HCT116 (cell line): ENCODE measurements at regions not wholly inside any gene's neighbourhood (a gene's known extent, or its start where the extent isn't known, plus 50 kb on each side); places are given as distances from the start of the nearest gene placed in this dataset.

Source experiments
- ATAC-seq: fragments of 200-7000 bp; cut with Tn5 transposase; 2 replicates; pipeline ENCODE4 v1.9.1; 2020; ENCODE audit warnings: mild to moderate bottlenecking, moderate library complexity
- BruUV-seq: library from RNA; stranded (reverse); fragments of 400-500 nt; replicated peaks from 2 replicates; lab custom pipeline; 2021; lab: Mats Ljungman, UMichigan
- CTCF ChIA-PET: fragments of 300-600 bp; sonication (Branson Sonifier 250); formaldehyde crosslinking; loops from one replicate; lab custom pipeline; 2021; ENCODE audit warnings: antibody characterized with exemption; lab: Charles Lee
- POLR2A ChIA-PET: fragments of 300-600, 350-600 bp; sonication (Branson Sonifier 250); formaldehyde crosslinking; loops from one replicate; lab custom pipeline; 2021; ENCODE audit warnings: antibody characterized with exemption; lab: Charles Lee
- RAD21 ChIA-PET, 2 experiments: fragments of 300-600 bp; sonication (Branson Sonifier 250); formaldehyde crosslinking; loops; one replicate each; lab custom pipeline; 2023; ENCODE audit warnings: low total read pairs in 2 of 2; ENCODE audit not compliant: uncharacterized antibody in 2 of 2, unreplicated experiment in 2 of 2, low non-redundant PET in 1 of 2; lab: Charles Lee
- DNase-seq: peaks from one replicate; pipeline ENCODE4 v3.0.0-alpha.2; 2010; ENCODE audit warnings: low read depth, low spot score
- H2AFZ ChIP-seq: fragments of 200-600 bp; shearing (Covaris generic), sonication (generic); 2 replicates; pipeline ENCODE4 v1.6.1; 2017; ENCODE audit warnings: low read depth, mixed run types, mixed read lengths, antibody characterized with exemption, low read length; ENCODE audit not compliant: poor library complexity, severe bottlenecking
- H3K27ac ChIP-seq: 2 replicates; pipeline ENCODE4 v1.5.1; 2012; ENCODE audit warnings: low read depth, low read length
- H3K27me3 ChIP-seq: fragments of 200-600 bp; sonication (generic); 2 replicates; pipeline ENCODE4 v1.6.1; 2016; ENCODE audit warnings: mixed run types, low read length, mixed read lengths; ENCODE audit not compliant: insufficient read depth
- H3K36me3 ChIP-seq, 2 experiments: fragments of 200-500 bp in 1 of 2; fragments of 200-600 bp in 1 of 2; sonication (Bioruptor generic) in 1 of 2; sonication (generic) in 1 of 2; 2 replicates each; pipeline versions ENCODE4 v1.5.1 to v1.6.1; 2014 to 2016; ENCODE audit warnings: low read length in 2 of 2, inconsistent platforms in 1 of 2, mixed read lengths in 1 of 2, mixed run types in 1 of 2; ENCODE audit not compliant: insufficient read depth in 2 of 2, control insufficient read depth in 1 of 2
- H3K4me1 ChIP-seq, 2 experiments: fragments of 200-600 bp in 1 of 2; sonication (generic) in 1 of 2; 2 replicates each; pipeline versions ENCODE4 v1.5.1 to v1.6.1; 2012 to 2017; ENCODE audit warnings: low read length in 2 of 2, inconsistent platforms in 1 of 2, mild to moderate bottlenecking in 1 of 2, mixed read lengths in 1 of 2, mixed run types in 1 of 2, moderate library complexity in 1 of 2; ENCODE audit not compliant: insufficient read depth in 2 of 2, control insufficient read depth in 1 of 2
- H3K4me2 ChIP-seq: fragments of 200-600 bp; sonication (generic); 2 replicates; pipeline ENCODE4 v1.6.1; 2017; ENCODE audit warnings: mixed run types, low read length, mixed read lengths
- H3K4me3 ChIP-seq, 2 experiments: fragments of 200-600 bp in 1 of 2; sonication (generic) in 1 of 2; replicated peaks in 1 of 2; 2 replicates each; pipeline ENCODE4 v1.5.1; 2011 to 2016; ENCODE audit warnings: low read length in 2 of 2, control low read depth in 1 of 2, low read depth in 1 of 2, mild to moderate bottlenecking in 1 of 2, mixed read lengths in 1 of 2, mixed run types in 1 of 2
- H3K79me2 ChIP-seq: fragments of 200-600 bp; sonication (generic); 2 replicates; pipeline ENCODE4 v1.6.1; 2017; ENCODE audit warnings: mild to moderate bottlenecking, mixed run types, low read length, moderate library complexity, mixed read lengths; ENCODE audit not compliant: insufficient read depth
- H3K9ac ChIP-seq: fragments of 200-600 bp; sonication (generic); 2 replicates; pipeline ENCODE4 v1.6.1; 2016; ENCODE audit warnings: low read length, mixed read lengths
- H3K9me2 ChIP-seq: fragments of 200-600 bp; sonication (generic), shearing (Covaris generic); 2 replicates; pipeline ENCODE4 v1.6.1; 2017; ENCODE audit warnings: mixed run types, mild to moderate bottlenecking, moderate library complexity; ENCODE audit not compliant: insufficient read depth
- H3K9me3 ChIP-seq, 2 experiments: fragments of 200-500 bp in 1 of 2; fragments of 200-600 bp in 1 of 2; sonication (Bioruptor generic) in 1 of 2; sonication (generic) in 1 of 2; 2 replicates each; pipeline ENCODE4 v1.6.1; 2014 to 2017; ENCODE audit warnings: low read length in 2 of 2, mixed read lengths in 2 of 2, inconsistent platforms in 1 of 2, low read depth in 1 of 2, mild to moderate bottlenecking in 1 of 2, mixed run types in 1 of 2, moderate library complexity in 1 of 2; ENCODE audit not compliant: control insufficient read depth in 1 of 2, insufficient read depth in 1 of 2
- H4K20me1 ChIP-seq: fragments of 200-600 bp; sonication (generic), shearing (Covaris generic); 2 replicates; pipeline ENCODE4 v1.6.1; 2017; ENCODE audit warnings: mixed run types, mild to moderate bottlenecking, moderate library complexity; ENCODE audit not compliant: insufficient read depth
- EZH2phosphoT487 ChIP-seq: fragments of 200-600 bp; IDR thresholded peaks from 2 replicates; pipeline ENCODE4 v1.6.1; 2018; ENCODE audit warnings: antibody characterized with exemption, borderline replicate concordance
- JUND ChIP-seq: IDR thresholded peaks from 2 replicates; pipeline ENCODE4 v1.6.1; 2012
- POLR2A ChIP-seq: IDR thresholded peaks from 2 replicates; pipeline ENCODE4 v1.7.0; 2011; ENCODE audit warnings: borderline replicate concordance; ENCODE audit not compliant: insufficient read depth, insufficient read length; ENCODE audit errors: extremely low read depth
- RAD21 ChIP-seq: IDR thresholded peaks from 2 replicates; pipeline ENCODE4 v1.6.1; 2012; ENCODE audit warnings: low read depth, mild to moderate bottlenecking
- SIN3A ChIP-seq: IDR thresholded peaks from 2 replicates; pipeline ENCODE4 v1.6.1; 2012; ENCODE audit warnings: low read depth
- TCF7L2 ChIP-seq: IDR thresholded peaks from 2 replicates; pipeline ENCODE4 v1.7.0; 2011; ENCODE audit warnings: borderline replicate concordance, inconsistent platforms; ENCODE audit not compliant: insufficient read depth, insufficient read length; ENCODE audit errors: extremely low read depth
- YY1 ChIP-seq: IDR thresholded peaks from 2 replicates; pipeline ENCODE4 v1.6.1; 2011; ENCODE audit warnings: low read length, low read depth, moderate library complexity, mild to moderate bottlenecking; ENCODE audit not compliant: insufficient replicate concordance; ENCODE audit errors: extremely low read depth
- ZNF274 ChIP-seq: fragments of 200-500 bp; sonication (Bioruptor generic); IDR thresholded peaks from 2 replicates; pipeline ENCODE4 v1.6.1; 2014; ENCODE audit warnings: mild to moderate bottlenecking, low read depth, low read length, inconsistent platforms
- intact Hi-C: fragments of 100-400 bp; cut with micrococcal nuclease; formaldehyde crosslinking; loops from 2 replicates; pipeline ENCODE4 v1.10.0; 2022

DNA sequence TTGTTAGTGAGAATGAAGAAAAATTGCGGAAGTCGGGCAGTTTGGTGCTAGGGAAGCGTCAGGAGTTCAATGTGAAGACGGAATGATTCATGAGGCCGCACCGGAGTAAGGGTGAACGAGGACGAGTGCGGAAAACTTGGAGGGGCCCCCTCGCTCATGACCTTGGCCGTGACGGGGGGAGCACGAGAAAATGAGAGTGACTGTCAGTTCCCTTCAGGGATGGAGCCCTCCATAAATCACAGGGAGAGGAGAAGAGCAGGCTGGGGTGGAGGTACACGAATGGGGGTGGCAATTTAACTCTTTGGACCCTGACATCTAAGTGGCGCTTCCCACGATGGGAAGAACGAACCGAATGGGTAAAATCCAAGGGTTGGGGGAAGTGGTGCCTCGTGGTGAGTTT is 486.4 kb downstream of the TSHZ3 start:
- H3K36me3 ChIP-seq: no peaks in the 10 kb centered on the region
- DNase-seq (no peak), ATAC-seq (no peak)
- no peaks in the 10 kb centered on the region for H4K20me1 ChIP-seq
- no peaks in the 10 kb centered on the region for H3K79me2 ChIP-seq
- ChIA-PET RAD21 (no interaction called here), POLR2A (no interaction called here), CTCF (no interaction called here)
- no peak overlapping the region for H3K4me3 ChIP-seq
- no TSS peak for BruUV-seq
- no peaks in the 10 kb centered on the region for H3K4me1 ChIP-seq
- no peaks in the 10 kb centered on the region for H3K9me2 ChIP-seq
- no peak overlapping the region for H3K4me2 ChIP-seq
- H3K9ac ChIP-seq: no peak overlapping the region
- H3K27ac ChIP-seq: no peak overlapping the region
- H3K27me3 ChIP-seq: no peaks in the 10 kb centered on the region
- TF ChIP-seq ZNF274: no peak
- no peak for TF ChIP-seq SIN3A
- TF ChIP-seq RAD21: no peak
- TF ChIP-seq POLR2A: no peak
- TF ChIP-seq EZH2phosphoT487: no peak
- TF ChIP-seq TCF7L2: no peak
- intact Hi-C loops: no loop called here
- H2AFZ ChIP-seq: no peak overlapping the region
- H3K9me3 ChIP-seq: peaks cover 0 to 42% of the 10 kb centered on the region in 2 experiments; a peak in 2 of 4 replicates

GRCh38 chr19:30861919-30862318 is 487.3 kb downstream of the TSHZ3 start:
- H3K4me1 ChIP-seq: no peaks in the 10 kb centered on the region
- H3K9me2 ChIP-seq: no peaks in the 10 kb centered on the region
- ChIA-PET RAD21 (no interaction called here), CTCF (no interaction called here), POLR2A (no interaction called here)
- no peak overlapping the region for H2AFZ ChIP-seq
- no peaks in the 10 kb centered on the region for H3K27me3 ChIP-seq
- intact Hi-C loops: no loop called here
- no peak overlapping the region for H3K4me2 ChIP-seq
- H3K4me3 ChIP-seq: no peak overlapping the region
- peaks cover 0 to 42% of the 10 kb centered on the region in 2 experiments; a peak in 2 of 4 replicates for H3K9me3 ChIP-seq
- H3K9ac ChIP-seq: no peak overlapping the region
- H3K79me2 ChIP-seq: no peaks in the 10 kb centered on the region
- H4K20me1 ChIP-seq: no peaks in the 10 kb centered on the region
- no peak for ATAC-seq
- H3K27ac ChIP-seq: no peak overlapping the region
- TF ChIP-seq JUND (no peak), YY1 (no peak)
- TF ChIP-seq, all 23 proteins: peak for 0
- DNase-seq: no peak
- no TSS peak for BruUV-seq
- H3K36me3 ChIP-seq: no peaks in the 10 kb centered on the region
